GM18909 (cell line): ENCODE measurements at regions not wholly inside any gene's neighbourhood (a gene's known extent, or its start where the extent isn't known, plus 50 kb on each side); places are given as distances from the start of the nearest gene placed in this dataset.

Source experiments
- ATAC-seq: cut with Tn5 transposase; IDR thresholded peaks from one replicate; pipeline ENCODE4 v1.9.1; 2021; ENCODE audit warnings: mild to moderate bottlenecking; ENCODE audit not compliant: unreplicated experiment, poor library complexity

DNA sequence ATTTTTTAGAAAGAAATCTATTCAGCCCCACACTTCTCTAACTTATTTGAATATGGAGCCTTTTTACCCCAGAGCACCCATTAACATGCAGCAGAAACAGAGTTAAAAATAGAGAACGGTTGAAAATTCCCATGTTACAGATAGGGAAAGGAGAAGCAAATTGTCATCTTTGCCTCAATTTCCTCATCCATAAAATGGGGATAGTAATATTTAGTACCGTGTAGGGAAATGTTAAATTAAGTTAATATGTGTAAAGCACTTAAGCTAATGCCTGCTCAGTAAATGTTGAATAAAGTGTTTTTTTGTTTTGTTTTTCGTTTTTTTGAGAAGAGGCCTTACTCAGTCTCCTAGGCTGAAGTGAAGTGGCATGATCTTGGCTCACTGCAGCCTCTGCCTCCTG is 50.3 kb downstream of the NAV1 start:
- ATAC-seq, result no peak

DNA sequence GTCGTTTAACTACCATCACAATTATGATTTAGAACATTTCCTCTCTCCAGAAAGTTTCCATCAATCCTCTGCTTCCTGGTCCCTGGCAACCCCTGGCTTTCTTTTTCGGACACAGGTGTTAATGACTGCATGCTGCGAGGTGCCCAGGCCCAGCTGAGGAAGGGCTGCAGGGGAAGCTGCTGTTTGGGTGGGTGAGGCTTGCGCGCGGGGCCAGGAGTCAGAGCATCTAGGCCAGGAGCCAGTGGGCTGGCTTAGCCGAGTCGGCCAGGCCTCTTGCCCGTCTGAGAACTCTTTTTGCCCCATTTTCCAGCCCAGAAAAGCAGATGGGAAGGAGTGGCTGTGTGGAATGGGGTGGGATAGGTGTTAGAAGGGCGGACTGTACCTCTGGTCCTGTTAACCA is 51.5 kb downstream of the NAV1 start:
- ATAC-seq, result no peak

DNA sequence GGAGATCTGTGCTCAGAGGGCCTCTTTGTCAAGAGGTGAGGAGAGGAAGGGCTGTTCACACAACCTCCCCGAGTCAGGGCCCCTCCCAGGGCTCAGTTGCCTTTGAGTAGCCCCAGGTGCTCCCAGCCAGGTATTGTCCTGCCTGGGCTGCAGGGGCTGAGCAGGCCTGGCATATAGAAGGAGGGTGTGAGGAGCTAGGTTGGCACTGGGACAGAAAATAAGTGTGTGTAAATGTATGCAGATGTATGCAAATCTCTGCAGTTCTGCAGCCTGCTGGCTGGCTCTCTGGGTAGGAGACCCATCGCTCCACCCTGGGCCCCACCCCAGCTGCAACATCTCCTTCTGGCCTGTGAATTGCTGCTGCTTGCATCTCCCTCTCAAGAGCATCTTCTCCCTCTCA is 52.4 kb downstream of the NAV1 start:
- no peak for ATAC-seq

DNA sequence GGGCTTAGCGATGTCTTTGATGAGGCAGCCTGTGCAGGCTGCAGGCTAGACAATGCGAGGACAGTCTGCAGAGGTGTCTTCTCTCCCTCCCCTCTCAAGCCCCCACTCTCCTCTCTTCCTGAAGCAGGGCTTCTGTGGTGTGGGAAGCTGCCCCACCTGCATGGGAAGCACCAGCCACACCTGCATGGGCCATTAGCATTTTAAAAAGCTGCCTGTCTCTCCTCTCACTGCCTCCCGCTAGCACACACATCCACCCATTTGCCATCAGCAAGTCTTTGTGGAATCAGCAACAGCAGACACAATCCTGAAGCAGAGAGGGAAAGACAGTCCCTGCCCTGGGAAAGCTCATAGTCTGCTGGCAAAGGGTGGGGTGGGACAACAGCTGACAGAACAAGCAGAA is 53.1 kb downstream of the NAV1 start:
- ATAC-seq, result no peak

DNA sequence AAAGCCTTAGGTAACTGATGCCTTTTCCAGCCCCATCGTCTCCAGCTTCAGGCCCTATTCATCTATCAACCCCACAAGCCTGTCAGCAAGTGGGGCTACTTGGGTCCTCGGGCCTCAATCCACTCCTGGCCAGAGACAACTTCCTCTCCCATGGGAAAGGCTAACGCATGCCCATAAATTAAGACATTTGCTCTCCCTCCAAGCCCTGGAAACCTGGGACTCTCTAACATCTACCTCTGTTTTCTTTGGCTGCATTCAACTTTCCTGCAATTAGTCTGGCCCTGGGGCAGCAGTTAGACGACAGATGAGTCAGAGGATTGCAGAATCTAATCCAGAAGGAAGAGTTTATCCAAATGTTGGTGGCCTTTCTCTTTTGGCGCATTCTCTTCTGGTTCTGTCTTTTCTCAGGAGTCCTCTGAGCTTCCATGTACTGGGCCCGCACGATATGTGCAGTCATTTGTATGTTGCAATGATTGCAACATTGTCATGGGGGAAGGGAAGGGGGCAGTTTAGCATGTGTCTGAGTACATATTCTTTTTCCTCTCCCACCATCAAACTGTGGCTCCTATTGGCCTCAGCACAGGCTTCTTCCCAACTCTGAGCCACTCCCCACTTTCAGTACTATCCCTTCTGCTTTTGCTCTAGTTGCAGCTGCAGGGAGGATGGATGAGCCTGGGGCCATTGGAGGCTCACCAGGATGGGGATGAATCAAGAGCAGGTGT is 54.4 kb downstream of the NAV1 start:
- no peak for ATAC-seq

DNA sequence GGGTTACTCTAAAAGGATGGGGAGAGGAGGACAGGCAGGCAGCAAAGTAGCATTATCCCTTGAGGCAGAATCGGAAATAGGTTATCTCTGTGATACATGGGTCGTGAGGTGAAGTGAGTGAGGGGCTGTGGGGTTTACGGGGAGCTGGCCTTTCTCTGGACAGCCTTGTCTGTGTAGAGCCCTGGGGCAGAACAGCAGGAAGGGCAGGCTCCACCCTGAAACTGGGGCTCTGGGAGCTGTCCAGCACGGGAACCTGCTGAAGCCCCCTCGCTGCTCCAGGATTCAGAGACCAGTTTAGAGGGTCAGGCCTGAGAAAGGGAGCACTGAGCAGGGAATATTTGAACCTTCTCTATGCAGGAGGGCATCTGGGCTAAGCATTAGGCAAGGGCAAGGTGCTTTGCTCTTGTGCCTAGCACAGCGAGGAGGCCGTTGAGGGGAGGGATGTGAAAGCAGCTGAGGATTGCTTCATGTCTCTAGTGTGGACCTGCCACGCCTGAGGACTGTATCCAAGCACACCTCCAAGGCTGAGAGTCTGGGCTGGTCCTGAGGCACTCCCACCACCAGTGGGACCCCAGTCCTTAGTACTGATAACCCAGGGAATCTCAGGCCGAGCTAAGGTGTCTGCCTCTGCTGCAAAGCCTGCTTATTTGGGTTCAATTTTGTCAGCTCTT is 55.8 kb downstream of the NAV1 start:
- ATAC-seq, result no peak

DNA sequence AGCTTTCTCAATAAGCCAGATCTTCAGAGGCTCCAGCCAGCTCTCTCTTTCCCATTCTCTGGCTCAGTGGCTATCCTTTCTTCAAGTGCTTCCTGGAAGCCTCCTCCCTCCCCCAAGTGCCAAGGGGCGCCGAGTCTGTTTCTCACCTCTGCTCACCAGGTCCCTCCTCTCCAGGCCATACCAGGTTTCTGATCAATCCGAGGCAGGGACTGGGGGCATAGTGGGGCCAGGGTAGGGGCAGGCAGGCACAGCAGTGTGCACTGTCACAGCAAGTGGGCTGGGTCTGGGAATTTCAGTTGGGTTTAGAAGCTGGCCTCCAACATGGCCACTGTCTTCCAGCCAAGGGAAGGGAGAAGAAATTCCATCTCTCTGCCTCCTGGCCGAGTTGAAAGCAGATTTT is 56.5 kb downstream of the NAV1 start:
- ATAC-seq, result no peak

DNA sequence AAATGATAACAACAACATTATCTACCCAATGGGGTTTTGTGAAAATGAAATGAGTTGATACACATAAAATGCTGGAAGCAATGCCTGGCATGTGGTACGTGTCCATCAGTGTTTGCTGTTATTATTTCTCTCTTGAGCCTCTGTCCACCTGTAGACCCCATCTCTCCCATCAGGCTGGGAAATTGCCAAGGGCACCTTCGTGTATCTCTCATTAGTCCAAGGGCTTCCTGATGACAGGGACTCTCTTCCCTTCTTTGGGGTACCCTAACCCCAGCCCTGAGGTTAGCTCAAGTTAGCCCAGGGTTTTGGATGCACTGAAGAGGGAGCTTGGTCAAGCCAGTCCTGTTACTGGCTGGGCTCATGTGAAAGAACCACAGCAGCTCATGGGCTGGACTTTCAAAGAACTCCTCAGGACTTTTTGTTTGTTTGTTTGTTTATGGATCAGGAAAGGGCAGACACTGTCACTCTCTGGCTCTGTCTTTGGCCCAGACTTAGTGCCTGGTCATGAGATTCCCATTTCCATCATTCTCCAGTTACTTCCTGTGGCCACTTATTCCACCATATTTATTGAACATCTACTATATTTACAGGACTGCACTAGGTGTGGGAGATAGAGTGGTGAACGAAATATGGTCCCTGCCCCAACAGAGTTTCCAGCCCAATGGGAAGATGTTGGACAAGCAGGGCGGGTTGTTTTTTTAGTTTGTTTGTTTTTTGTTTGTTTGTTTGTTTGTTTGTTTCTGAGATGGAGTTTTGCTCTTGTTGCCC is 57.4 kb downstream of the NAV1 start:
- ATAC-seq, result no peak

DNA sequence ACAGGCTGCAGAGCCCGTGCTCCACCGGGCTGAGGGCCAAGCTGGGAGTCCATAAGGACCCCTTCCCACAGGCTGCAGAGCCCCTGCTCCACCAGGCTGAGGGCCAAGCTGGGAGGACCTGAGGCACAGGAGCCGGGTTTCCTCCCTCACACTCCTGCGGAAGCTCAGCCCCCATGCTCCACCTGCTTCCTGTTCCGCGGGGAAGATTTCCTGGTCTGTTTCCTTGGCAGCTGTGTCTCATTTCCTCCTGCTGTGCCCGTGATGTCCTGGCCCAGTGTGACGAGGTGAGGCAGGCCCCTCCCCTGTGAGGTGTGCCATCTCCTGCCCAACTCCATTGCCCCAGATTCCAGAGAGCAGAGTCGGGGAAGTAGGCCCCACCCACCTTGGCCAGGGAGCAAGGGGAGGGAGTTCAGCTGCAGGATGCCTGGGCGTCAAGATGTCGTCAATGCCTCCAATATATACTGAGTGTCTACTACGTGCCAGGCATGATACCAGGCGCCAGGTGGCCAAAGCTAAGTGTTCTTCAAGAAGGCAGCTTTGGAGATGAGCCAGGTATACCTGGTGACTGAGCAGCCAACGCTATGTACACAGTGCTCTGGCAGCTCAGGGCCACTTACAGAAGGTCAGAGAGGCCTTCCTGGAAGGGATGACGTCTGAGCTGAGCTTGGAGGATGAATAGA is 58.8 kb downstream of the NAV1 start:
- no peak for ATAC-seq

DNA sequence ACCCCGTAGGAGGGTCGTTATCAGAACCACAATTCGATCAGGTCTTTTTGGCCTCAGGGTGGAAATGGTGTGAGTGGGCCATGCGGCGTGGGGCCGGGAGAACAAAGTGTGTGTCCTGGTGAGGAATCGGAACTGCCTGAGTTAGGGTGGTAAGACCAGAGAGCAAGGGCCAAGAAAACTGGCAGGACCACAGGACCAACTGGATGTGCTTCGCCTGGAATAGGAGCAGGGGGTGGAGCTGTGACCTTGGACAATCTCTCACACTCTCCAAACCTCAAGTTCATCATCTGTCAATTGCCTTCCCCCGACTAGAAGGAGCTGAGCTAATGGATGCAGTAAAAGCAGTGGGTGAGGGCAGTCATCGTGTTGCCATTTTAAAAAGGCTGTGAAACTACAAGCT is 59.5 kb downstream of the NAV1 start:
- no peak for ATAC-seq

DNA sequence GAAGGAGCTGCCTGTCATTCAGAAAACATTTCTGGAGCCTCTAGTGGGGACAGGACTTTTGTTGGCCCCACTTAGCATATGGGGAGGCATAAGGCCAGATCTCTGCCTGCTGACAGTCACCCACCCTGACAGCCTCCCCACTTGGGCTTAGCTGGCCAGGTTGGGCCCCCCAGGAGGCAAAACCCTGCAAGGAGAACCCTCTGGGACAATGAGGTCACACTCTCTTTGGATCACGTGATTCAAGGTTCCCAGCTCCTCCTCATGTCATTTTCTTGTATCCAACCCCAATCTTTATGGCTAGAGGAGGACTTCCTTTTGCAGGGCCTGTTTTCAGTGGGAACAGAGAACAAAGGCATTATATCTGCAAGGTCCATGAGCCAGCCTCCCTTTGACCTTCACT is 60.0 kb downstream of the NAV1 start:
- no peak for ATAC-seq

DNA sequence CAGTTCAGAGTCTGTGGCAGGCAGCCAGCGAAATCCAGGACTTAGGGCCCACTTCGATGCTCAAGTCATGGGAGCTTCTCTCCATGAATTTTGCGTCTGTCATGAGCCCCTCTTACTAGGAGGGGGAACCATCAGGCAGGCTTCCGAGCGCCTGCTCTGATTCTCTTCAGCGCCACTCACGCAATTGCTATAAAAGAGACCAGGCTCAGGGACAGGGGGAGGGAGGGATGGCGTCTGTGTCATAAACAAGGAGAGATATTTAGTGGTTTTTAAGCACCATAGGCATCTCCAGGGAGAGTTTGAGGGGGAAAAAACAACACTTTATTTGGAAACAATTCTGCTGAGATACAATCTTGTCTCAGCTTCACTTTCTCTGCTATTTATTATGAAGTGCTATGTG is 60.6 kb downstream of the NAV1 start:
- no peak for ATAC-seq

DNA sequence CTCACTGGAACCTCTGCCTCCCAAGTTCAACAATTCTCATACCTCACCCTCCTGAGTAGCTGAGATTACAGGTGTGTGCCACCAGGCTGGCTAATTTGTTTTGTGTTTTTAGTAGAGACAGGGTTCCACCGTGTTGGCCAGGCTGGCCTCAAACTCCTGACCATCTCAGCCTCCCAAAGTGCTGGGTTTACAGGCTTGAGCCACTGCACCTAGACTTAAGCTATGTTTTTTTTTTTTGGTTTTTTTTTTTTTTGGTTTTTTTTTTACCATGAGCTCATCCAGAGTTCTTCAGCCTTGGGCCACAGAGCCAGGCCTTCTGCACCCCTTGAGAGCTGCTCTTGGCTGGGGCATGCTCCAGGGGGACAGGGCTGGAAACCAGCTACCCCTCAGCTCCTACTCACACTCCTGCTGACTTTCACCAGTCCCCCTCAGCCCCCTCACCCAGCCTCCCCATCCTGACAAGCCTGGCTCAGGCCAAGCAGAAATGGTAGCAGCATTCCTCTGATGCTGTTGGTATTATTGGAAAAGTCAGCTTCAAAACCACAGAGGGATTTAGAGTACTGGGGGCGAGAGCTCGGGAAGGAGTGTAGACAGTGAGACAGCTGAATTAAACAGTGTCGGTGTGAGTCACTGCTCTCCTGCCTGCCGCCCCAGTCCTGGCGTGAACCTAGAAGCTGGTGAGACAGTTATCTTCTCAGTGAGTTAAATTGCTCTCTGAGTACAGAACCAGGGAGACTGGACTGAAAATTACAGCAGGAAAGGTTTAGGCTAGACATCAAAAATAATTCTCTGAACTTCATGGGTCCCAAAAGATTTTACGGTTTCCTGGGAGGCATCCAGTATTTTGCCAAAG is 63.7 kb downstream of the NAV1 start:
- no peak for ATAC-seq

DNA sequence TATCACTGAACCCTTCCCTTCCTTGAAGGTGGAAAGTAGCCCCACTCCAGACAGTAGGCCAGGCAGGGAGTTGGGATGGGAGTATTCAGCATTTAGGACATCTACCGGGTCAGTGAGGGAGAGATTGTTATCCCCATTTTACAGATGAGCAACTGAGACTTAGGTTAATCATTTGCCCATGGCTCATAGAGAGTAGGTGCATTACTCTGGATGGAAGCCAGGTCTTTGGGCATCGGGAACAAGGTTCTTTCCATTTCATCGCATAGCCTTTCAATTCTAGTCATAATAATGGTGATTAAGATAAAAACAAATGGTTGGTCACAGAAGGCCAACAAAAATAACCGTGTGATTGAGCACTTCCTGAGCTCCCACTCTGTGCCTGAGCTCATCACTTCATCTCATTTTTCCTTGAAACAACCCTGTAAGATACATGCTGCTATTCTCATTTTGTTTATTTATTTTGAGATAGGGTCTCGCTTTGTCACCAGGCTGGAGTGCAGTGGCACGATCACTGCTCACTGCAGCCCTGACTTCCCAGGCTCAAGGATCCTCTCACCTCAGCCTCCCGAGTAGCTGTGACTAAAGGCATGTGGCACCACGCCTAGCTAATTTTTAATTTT is 64.8 kb downstream of the NAV1 start:
- no peak for ATAC-seq

DNA sequence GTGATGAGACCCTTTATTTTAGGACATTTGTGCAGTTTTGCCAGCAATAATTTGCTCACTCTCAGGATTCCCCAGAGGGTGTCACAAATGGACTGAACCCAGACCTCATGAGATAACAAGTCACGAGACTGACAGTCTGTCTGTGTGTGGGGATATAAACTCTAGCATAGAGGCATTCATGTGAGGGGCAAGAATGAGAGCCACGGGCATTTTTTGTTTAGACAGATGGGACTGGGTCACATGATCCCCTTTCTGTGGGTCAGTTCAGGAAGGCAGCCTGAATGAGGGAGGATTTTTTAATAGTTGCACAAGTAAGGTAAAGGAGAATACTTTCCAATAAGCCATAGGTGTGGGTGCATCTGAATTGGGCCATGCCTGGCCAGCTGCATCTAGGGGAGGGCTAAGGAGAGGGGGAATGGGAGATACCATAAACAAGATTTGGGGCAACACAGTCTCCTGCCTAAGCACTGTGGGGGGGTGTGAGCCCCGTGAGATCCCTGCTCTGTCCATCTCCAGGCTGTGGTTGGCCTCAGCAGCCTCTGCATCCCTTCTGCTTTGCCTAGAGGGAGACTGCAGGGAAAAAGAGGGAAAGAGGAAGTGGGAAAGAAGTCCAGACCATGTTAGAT is 66.6 kb downstream of the NAV1 start:
- ATAC-seq, result no peak

DNA sequence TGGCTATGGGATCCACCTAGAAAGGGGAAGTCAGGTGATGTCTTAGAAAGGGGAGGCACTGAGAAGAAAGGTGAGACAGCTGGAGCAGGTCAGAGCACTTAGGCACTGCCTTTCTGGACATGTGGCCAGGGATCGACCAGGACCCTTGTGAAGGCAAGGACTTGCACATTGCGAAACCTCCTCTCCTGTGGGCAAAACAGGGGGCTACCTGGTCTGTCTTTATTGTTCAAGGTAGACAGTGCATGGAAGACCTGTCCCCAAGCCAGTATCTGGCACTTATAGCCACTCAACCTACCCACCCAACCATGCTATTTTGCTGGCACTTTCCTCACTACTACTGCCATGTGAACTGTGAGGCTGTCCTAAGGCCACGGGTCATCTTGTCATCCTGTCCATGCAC is 67.2 kb downstream of the NAV1 start:
- ATAC-seq, result no peak

DNA sequence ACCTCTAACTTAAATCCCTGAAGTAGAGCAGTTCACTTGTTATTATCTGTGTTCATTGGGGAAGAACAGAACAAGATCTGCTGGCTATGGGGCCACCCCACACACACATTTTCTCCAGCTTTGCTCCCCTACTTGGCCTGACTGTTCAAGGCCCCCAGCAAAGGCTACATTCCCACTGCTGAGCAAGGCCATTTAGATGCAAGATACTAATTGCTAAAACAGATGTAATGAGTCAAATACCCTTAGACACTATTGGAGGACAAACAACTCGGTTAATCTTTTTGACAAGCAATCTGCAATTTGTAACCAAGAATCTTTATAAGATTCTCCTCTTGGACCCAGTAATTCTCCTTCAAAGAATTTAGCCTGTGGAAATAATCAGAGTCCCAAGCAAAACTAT is 67.7 kb downstream of the NAV1 start:
- ATAC-seq, result no peak

DNA sequence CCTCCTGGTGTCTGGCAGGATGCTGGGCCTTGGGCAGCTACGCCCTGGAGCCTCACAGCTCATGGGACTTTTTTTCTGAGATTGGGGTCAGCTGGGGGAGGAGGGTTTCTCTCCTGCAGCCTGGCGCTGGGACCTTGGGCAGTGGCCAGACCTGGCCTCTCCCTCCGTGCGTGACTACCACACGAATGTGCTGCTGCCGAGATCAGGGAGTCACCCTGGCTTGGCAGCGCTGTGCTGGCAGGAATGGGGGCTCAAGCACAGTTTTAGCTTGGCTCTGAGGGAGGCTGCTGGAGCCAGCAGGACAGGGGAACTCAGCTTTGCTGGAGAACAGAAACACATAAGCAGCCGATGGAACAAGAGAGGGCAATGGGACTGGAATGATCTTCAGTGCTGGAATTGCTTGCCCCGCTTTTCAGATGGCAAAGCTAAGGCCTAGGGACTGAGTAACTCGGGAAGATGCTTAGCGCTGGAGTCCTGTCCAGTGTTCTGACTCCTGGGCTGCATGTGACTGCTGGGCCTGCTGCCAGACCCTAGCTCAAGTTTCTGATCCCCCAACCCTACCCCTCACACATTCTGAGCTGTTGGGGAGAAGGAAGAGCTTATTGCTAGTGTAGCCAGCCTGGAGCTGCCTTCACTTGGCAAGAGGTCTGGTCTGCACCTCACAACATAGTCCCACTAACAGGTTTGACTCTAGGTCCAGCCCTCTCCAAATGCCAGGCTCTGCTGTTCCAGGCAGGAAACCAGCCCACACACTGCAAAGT is 69.9 kb downstream of the NAV1 start:
- ATAC-seq, result no peak
